B cell (primary cell): ENCODE measurements at regions not wholly inside any gene's neighbourhood (a gene's known extent, or its start where the extent isn't known, plus 50 kb on each side); places are given as distances from the start of the nearest gene placed in this dataset.

Experiments
- CTCF ChIP-seq: fragments of 200-600 bp; IDR thresholded peaks from one replicate; pipeline ENCODE4 v1.8.0; 2022; ENCODE audit warnings: antibody characterized with exemption, mild to moderate bottlenecking
- EZH2 ChIP-seq: IDR thresholded peaks from 2 replicates; pipeline ENCODE4 v1.6.1; 2012; ENCODE audit warnings: borderline replicate concordance, low read depth, mild to moderate bottlenecking, moderate library complexity, low read length; ENCODE audit not compliant: insufficient read depth, poor library complexity, severe bottlenecking

GRCh38 chr3:26280517-26280916 is 342.1 kb upstream of the LRRC3B start:
- TF ChIP-seq CTCF, result no peak
- no peak for TF ChIP-seq EZH2
